Type B pancreatic cell (in vitro differentiated cells): ENCODE measurements at regions not wholly inside any gene's neighbourhood (a gene's known extent, or its start where the extent isn't known, plus 50 kb on each side); places are given as distances from the start of the nearest gene placed in this dataset.

ENCODE experiments used
- DNase-seq: peaks from one replicate; pipeline ENCODE4 v3.0.0; 2021; ENCODE audit warnings: mixed read lengths; ENCODE audit not compliant: unreplicated experiment; ENCODE audit errors: extremely low spot score
- H3K27ac Mint-ChIP-seq: 2 replicates; pipeline ENCODE4 v1.8.0; 2021; ENCODE audit warnings: mild to moderate bottlenecking, mixed read lengths
- H3K27me3 Mint-ChIP-seq: 2 replicates; pipeline ENCODE4 v1.8.0; 2021; ENCODE audit warnings: mixed read lengths
- H3K36me3 Mint-ChIP-seq: 2 replicates; pipeline ENCODE4 v1.8.0; 2021; ENCODE audit warnings: mixed read lengths
- H3K4me1 Mint-ChIP-seq: one replicate; pipeline ENCODE4 v1.8.0; 2021; ENCODE audit warnings: mixed read lengths; ENCODE audit not compliant: unreplicated experiment
- H3K4me3 Mint-ChIP-seq: 2 replicates; pipeline ENCODE4 v1.8.0; 2021; ENCODE audit warnings: mild to moderate bottlenecking, mixed read lengths
- H3K9me3 Mint-ChIP-seq: 2 replicates; pipeline ENCODE4 v1.8.0; 2021; ENCODE audit warnings: mixed read lengths
- TF ChIP-seq, protein P1 (sequence below): fragments of 200-600 bp; sonication (generic); conservative IDR thresholded peaks from 2 replicates; pipeline ENCODE4 v1.5.0; 2021; ENCODE audit warnings: antibody characterized with exemption, mild to moderate bottlenecking

GRCh38 chr10:131537281-131537680 lies 225.8 kb upstream of the TCERG1L start:
- H3K27me3 Mint-ChIP-seq = peaks cover 5% of the 10 kb centered on the region
- DNase-seq = no peak
- no peaks in the 10 kb centered on the region for H3K9me3 Mint-ChIP-seq
- TF ChIP-seq, protein P1, sequence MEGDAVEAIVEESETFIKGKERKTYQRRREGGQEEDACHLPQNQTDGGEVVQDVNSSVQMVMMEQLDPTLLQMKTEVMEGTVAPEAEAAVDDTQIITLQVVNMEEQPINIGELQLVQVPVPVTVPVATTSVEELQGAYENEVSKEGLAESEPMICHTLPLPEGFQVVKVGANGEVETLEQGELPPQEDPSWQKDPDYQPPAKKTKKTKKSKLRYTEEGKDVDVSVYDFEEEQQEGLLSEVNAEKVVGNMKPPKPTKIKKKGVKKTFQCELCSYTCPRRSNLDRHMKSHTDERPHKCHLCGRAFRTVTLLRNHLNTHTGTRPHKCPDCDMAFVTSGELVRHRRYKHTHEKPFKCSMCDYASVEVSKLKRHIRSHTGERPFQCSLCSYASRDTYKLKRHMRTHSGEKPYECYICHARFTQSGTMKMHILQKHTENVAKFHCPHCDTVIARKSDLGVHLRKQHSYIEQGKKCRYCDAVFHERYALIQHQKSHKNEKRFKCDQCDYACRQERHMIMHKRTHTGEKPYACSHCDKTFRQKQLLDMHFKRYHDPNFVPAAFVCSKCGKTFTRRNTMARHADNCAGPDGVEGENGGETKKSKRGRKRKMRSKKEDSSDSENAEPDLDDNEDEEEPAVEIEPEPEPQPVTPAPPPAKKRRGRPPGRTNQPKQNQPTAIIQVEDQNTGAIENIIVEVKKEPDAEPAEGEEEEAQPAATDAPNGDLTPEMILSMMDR = no peak
- no peak overlapping the region for H3K27ac Mint-ChIP-seq
- H3K4me3 Mint-ChIP-seq = no peak overlapping the region
- H3K36me3 Mint-ChIP-seq = no peaks in the 10 kb centered on the region
- no peaks in the 10 kb centered on the region for H3K4me1 Mint-ChIP-seq

GRCh38 chr10:131544495-131544894 lies 233.0 kb upstream of the TCERG1L start:
- TF ChIP-seq, protein P1 = no peak
- no peak for DNase-seq
- Mint-ChIP-seq H3K27ac (no peak overlapping the region), H3K27me3 (peaks cover 28% of the 10 kb centered on the region), H3K4me3 (no peak overlapping the region), H3K4me1 (peaks cover 7% of the 10 kb centered on the region), H3K9me3 (no peaks in the 10 kb centered on the region), H3K36me3 (no peaks in the 10 kb centered on the region)

DNA sequence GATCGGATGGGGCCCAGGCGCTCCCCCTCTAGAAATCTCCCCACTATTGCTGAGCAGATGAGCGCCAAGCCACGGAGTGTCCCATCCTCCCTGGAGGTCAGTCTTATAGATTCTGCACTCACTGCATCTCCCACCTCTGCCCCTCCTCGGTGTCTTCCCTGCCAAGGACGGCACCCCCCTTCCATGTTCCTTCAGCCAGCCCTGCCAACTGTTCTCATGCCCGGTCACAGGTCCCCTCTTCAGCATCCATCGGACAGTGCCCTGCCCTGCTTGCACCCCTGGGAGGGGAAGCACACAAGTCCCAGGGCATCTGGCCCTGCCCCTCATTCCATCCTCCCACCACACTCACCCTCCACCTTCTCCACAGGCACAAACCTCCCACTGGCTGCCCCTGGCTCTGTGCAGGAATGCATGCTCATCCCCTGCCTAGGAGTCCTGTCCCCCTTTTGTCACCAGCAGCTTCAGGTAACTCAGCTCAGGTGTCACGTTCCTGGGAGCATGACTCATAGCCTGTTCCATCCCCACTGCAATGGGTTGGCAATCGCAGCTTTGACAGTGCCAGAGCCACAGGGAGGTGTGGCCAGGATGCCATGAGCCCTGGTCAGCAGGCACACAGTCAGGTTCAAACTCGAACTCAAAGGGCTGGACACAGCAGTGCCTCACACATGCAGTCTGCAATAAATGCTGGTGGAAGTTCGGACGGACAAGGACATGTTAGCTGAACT lies 234.7 kb upstream of the TCERG1L start:
- TF ChIP-seq, protein P1 = no peak
- Mint-ChIP-seq H3K9me3 (no peaks in the 10 kb centered on the region), H3K27me3 (peaks cover 31% of the 10 kb centered on the region), H3K4me3 (no peak overlapping the region), H3K36me3 (no peaks in the 10 kb centered on the region), H3K4me1 (peaks cover 7% of the 10 kb centered on the region), H3K27ac (no peak overlapping the region)
- no peak for DNase-seq

DNA sequence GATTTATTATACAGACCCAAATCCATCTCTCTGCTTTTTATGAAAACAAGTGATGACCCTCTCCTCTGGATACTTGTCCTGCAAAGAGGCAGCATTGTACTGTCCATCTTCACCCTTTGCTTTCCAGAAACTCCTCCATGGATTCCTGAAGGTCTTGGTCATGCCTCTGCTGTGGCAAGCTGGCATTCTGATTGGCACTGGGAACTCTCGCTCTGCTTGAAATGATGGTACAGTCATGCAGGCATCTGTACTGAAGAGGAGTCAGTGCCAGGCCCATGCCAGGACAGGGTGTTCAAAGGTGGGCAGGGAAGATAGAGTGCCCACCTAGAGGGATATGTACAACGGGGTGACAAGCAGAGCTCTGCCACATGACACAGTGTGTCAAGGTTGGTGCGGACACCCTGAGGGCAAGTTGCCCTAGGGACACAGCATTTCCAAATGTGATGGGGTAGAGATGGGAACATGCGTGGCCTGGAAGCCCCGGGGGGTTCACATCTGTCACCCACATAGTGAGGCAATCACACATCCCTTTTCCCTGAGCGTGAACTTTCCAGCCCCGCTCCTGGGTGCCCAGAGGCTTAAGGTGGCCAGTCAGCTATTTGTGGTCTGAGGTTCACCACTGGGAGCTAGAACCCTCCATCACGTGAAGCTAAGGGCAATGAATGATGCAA lies 235.7 kb upstream of the TCERG1L start:
- H3K27ac Mint-ChIP-seq = no peak overlapping the region
- peak; percentile 22 for DNase-seq
- H3K27me3 Mint-ChIP-seq = peaks cover 31% of the 10 kb centered on the region
- TF ChIP-seq, protein P1 = no peak
- H3K4me3 Mint-ChIP-seq = no peak overlapping the region
- H3K9me3 Mint-ChIP-seq = no peaks in the 10 kb centered on the region
- H3K4me1 Mint-ChIP-seq = peaks cover 7% of the 10 kb centered on the region
- no peaks in the 10 kb centered on the region for H3K36me3 Mint-ChIP-seq

DNA sequence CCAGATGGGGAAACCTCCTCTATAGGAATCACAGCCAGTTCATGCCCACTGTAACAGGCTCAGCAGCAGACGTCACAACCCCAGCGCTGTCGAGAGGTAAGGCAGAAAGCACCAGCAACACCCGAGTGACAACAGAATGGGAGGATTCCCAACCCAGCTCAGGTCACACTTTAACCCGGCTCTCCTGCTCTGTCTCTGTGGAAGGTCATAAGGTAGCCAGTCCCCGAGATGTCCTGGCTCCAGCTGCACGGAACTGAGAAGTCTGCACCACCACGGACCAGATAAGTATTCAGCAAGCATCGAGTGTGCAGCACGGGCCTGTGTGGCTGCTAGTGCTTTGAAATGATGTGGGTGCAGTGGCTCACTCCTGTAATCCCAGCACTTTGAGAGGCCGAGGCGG lies 236.7 kb upstream of the TCERG1L start:
- Mint-ChIP-seq H3K9me3 (no peaks in the 10 kb centered on the region), H3K36me3 (no peaks in the 10 kb centered on the region), H3K27ac (no peak overlapping the region), H3K4me3 (no peak overlapping the region), H3K4me1 (peaks cover 7% of the 10 kb centered on the region), H3K27me3 (peaks cover 30% of the 10 kb centered on the region)
- no peak for DNase-seq
- TF ChIP-seq, protein P1 = no peak
